ENCODE measurements at regions not wholly inside any gene's neighbourhood (a gene's known extent, or its start where the extent isn't known, plus 50 kb on each side); places are given as distances from the start of the nearest gene placed in this dataset.

- H3K36me3 ChIP-seq (ENCODE audit: insufficient read depth, low read depth, low read length), result no peaks in the 10 kb centered on the region
These were observed 483.9 kb downstream of the PYDC2 start for GRCh38 chr3:191944835-191945234.

GRCh38 chr3:191952186-191952585 lies 491.2 kb downstream of the PYDC2 start:
- H3K27me3 ChIP-seq (ENCODE audit: insufficient read depth, low read length), result no peaks in the 10 kb centered on the region
- no peaks in the 10 kb centered on the region for H3K36me3 ChIP-seq (ENCODE audit: insufficient read depth, low read depth, low read length)
- H3K9me3 ChIP-seq (ENCODE audit: insufficient read depth, low read depth, low read length), result no peaks in the 10 kb centered on the region
- H3K9ac ChIP-seq (ENCODE audit: low read depth, low read length), result no peak overlapping the region
- no peaks in the 10 kb centered on the region for H3K4me1 ChIP-seq (ENCODE audit: insufficient read depth, low read length)
- no peak overlapping the region for H3K4me3 ChIP-seq (ENCODE audit: low read length)
- no peak overlapping the region for H3K27ac ChIP-seq (ENCODE audit: low read length)

More at GRCh38 chr3:191944835-191945234, 483.9 kb downstream of the PYDC2 start:
- no peak overlapping the region for H3K4me3 ChIP-seq (ENCODE audit: low read length)
- H3K27me3 ChIP-seq (ENCODE audit: insufficient read depth, low read length), result no peaks in the 10 kb centered on the region
- H3K27ac ChIP-seq (ENCODE audit: low read length), result no peak overlapping the region
- H3K9me3 ChIP-seq (ENCODE audit: insufficient read depth, low read depth, low read length), result no peaks in the 10 kb centered on the region
- no peaks in the 10 kb centered on the region for H3K4me1 ChIP-seq (ENCODE audit: insufficient read depth, low read length)
- H3K9ac ChIP-seq (ENCODE audit: low read depth, low read length), result no peak overlapping the region

GRCh38 chr3:191952609-191953008 lies 491.6 kb downstream of the PYDC2 start:
- Histone ChIP-seq H3K9me3 (ENCODE audit: insufficient read depth, low read depth, low read length) (no peaks in the 10 kb centered on the region), H3K27ac (ENCODE audit: low read length) (no peak overlapping the region), H3K4me3 (ENCODE audit: low read length) (no peak overlapping the region), H3K9ac (ENCODE audit: low read depth, low read length) (no peak overlapping the region), H3K36me3 (ENCODE audit: insufficient read depth, low read depth, low read length) (no peaks in the 10 kb centered on the region), H3K27me3 (ENCODE audit: insufficient read depth, low read length) (no peaks in the 10 kb centered on the region), H3K4me1 (ENCODE audit: insufficient read depth, low read length) (no peaks in the 10 kb centered on the region)

GRCh38 chr3:191958980-191959671 lies 498.2 kb downstream of the PYDC2 start:
- Histone ChIP-seq H3K9me3 (ENCODE audit: insufficient read depth, low read depth, low read length) (no peaks in the 10 kb centered on the region), H3K4me3 (ENCODE audit: low read length) (no peak overlapping the region), H3K9ac (ENCODE audit: low read depth, low read length) (no peak overlapping the region; the same call in 1 of the 2 replicates), H3K27me3 (ENCODE audit: insufficient read depth, low read length) (no peaks in the 10 kb centered on the region), H3K27ac (ENCODE audit: low read length) (no peak overlapping the region), H3K4me1 (ENCODE audit: insufficient read depth, low read length) (peaks cover 35% of the 10 kb centered on the region), H3K36me3 (ENCODE audit: insufficient read depth, low read depth, low read length) (no peaks in the 10 kb centered on the region)

GRCh38 chr3:191959876-191960413 lies 499.0 kb downstream of the PYDC2 start:
- Histone ChIP-seq H3K9me3 (ENCODE audit: insufficient read depth, low read depth, low read length) (no peaks in the 10 kb centered on the region), H3K27me3 (ENCODE audit: insufficient read depth, low read length) (no peaks in the 10 kb centered on the region), H3K4me3 (ENCODE audit: low read length) (no peak overlapping the region), H3K27ac (ENCODE audit: low read length) (no peak overlapping the region), H3K4me1 (ENCODE audit: insufficient read depth, low read length) (peaks cover 35% of the 10 kb centered on the region), H3K9ac (ENCODE audit: low read depth, low read length) (peak overlapping the region; percentile 49; the same call in 1 of the 2 replicates), H3K36me3 (ENCODE audit: insufficient read depth, low read depth, low read length) (no peaks in the 10 kb centered on the region)

- Histone ChIP-seq H3K4me1 (ENCODE audit: insufficient read depth, low read length) (peaks cover 35% of the 10 kb centered on the region), H3K36me3 (ENCODE audit: insufficient read depth, low read depth, low read length) (no peaks in the 10 kb centered on the region), H3K9ac (ENCODE audit: low read depth, low read length) (no peak overlapping the region), H3K27me3 (ENCODE audit: insufficient read depth, low read length) (no peaks in the 10 kb centered on the region), H3K9me3 (ENCODE audit: insufficient read depth, low read depth, low read length) (no peaks in the 10 kb centered on the region), H3K27ac (ENCODE audit: low read length) (no peak overlapping the region), H3K4me3 (ENCODE audit: low read length) (no peak overlapping the region)
These were observed 500.1 kb downstream of the PYDC2 start for GRCh38 chr3:191961022-191961421.

GRCh38 chr3:191961529-191961928 lies 500.6 kb downstream of the PYDC2 start:
- H3K36me3 ChIP-seq (ENCODE audit: insufficient read depth, low read depth, low read length), result no peaks in the 10 kb centered on the region
- H3K4me1 ChIP-seq (ENCODE audit: insufficient read depth, low read length), result peaks cover 35% of the 10 kb centered on the region
- no peak overlapping the region for H3K27ac ChIP-seq (ENCODE audit: low read length)
- H3K9ac ChIP-seq (ENCODE audit: low read depth, low read length), result no peak overlapping the region
- H3K9me3 ChIP-seq (ENCODE audit: insufficient read depth, low read depth, low read length), result no peaks in the 10 kb centered on the region
- no peak overlapping the region for H3K4me3 ChIP-seq (ENCODE audit: low read length)
- no peaks in the 10 kb centered on the region for H3K27me3 ChIP-seq (ENCODE audit: insufficient read depth, low read length)

DNA sequence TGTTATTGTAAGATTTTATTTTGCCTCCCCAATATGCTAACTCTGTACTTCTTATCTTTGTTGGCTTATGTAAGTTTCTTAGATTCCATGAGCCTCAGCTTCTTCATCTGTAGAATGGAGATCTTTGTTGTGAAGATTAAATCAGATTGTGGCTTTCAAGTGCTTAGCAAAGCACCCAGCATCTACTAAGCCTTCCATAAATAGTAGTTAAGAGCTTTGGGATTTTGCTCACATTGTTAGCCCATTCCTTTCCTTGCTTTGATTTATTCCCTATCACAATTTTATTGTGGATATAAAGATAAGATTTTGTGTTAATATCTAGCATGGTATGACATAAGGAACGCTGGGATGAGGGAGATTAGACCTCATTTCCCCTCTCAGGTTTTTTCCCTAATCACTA lies 501.4 kb downstream of the PYDC2 start:
- Histone ChIP-seq H3K27me3 (ENCODE audit: insufficient read depth, low read length) (no peaks in the 10 kb centered on the region), H3K4me3 (ENCODE audit: low read length) (no peak overlapping the region), H3K4me1 (ENCODE audit: insufficient read depth, low read length) (peaks cover 35% of the 10 kb centered on the region), H3K9me3 (ENCODE audit: insufficient read depth, low read depth, low read length) (no peaks in the 10 kb centered on the region), H3K36me3 (ENCODE audit: insufficient read depth, low read depth, low read length) (no peaks in the 10 kb centered on the region), H3K27ac (ENCODE audit: low read length) (peak overlapping the region; percentile 22), H3K9ac (ENCODE audit: low read depth, low read length) (no peak overlapping the region; the same call in 1 of the 2 replicates)

GRCh38 chr3:191963182-191963581 lies 502.2 kb downstream of the PYDC2 start:
- Histone ChIP-seq H3K9ac (ENCODE audit: low read depth, low read length) (peak overlapping the region; percentile 8; the same call in 1 of the 2 replicates), H3K27ac (ENCODE audit: low read length) (no peak overlapping the region), H3K4me1 (ENCODE audit: insufficient read depth, low read length) (peaks cover 35% of the 10 kb centered on the region), H3K9me3 (ENCODE audit: insufficient read depth, low read depth, low read length) (no peaks in the 10 kb centered on the region), H3K36me3 (ENCODE audit: insufficient read depth, low read depth, low read length) (no peaks in the 10 kb centered on the region), H3K4me3 (ENCODE audit: low read length) (0 out of 2 replicates have a peak overlapping the region, but pooled peaks have one; percentile 13), H3K27me3 (ENCODE audit: insufficient read depth, low read length) (no peaks in the 10 kb centered on the region)

- no peak overlapping the region for H3K4me3 ChIP-seq (ENCODE audit: low read length)
- no peaks in the 10 kb centered on the region for H3K27me3 ChIP-seq (ENCODE audit: insufficient read depth, low read length)
- no peak overlapping the region for H3K9ac ChIP-seq (ENCODE audit: low read depth, low read length)
- no peaks in the 10 kb centered on the region for H3K36me3 ChIP-seq (ENCODE audit: insufficient read depth, low read depth, low read length)
- H3K4me1 ChIP-seq (ENCODE audit: insufficient read depth, low read length), result peaks cover 13% of the 10 kb centered on the region
- no peaks in the 10 kb centered on the region for H3K9me3 ChIP-seq (ENCODE audit: insufficient read depth, low read depth, low read length)
- no peak overlapping the region for H3K27ac ChIP-seq (ENCODE audit: low read length)
These were observed 505.6 kb downstream of the PYDC2 start for GRCh38 chr3:191966556-191966955.

DNA sequence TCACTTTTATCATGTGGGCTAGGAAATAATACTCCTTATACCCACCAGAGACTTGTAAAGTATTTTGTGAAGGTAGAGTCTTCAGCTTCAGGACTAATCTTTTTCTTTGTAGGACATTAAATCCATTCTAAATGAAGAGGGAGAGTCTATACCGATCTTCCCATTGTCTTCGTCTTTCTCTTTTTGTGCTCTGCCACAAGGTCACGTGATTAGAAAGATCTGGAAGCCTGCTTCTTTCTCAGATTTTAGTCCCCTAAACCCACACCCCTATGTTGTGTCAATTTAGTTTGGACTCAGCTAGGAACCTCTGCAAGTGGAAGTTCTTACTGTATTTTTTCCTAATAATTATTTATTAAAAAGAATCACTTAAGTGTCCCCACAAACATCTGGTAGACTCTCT lies 507.3 kb downstream of the PYDC2 start:
- no peak overlapping the region for H3K27ac ChIP-seq (ENCODE audit: low read length)
- H3K9ac ChIP-seq (ENCODE audit: low read depth, low read length), result no peak overlapping the region

GRCh38 chr3:191972714-191973398 lies 511.9 kb downstream of the PYDC2 start:
- no peaks in the 10 kb centered on the region for H3K4me1 ChIP-seq (ENCODE audit: insufficient read depth, low read length)
- H3K27me3 ChIP-seq (ENCODE audit: insufficient read depth, low read length), result no peaks in the 10 kb centered on the region
- no peaks in the 10 kb centered on the region for H3K9me3 ChIP-seq (ENCODE audit: insufficient read depth, low read depth, low read length)
- no peak overlapping the region for H3K4me3 ChIP-seq (ENCODE audit: low read length)
- no peak overlapping the region for H3K9ac ChIP-seq (ENCODE audit: low read depth, low read length)
- H3K27ac ChIP-seq (ENCODE audit: low read length), result no peak overlapping the region
- no peaks in the 10 kb centered on the region for H3K36me3 ChIP-seq (ENCODE audit: insufficient read depth, low read depth, low read length)

More for the DNA sequence above, 507.3 kb downstream of the PYDC2 start:
- Histone ChIP-seq H3K27me3 (ENCODE audit: insufficient read depth, low read length) (no peaks in the 10 kb centered on the region), H3K36me3 (ENCODE audit: insufficient read depth, low read depth, low read length) (no peaks in the 10 kb centered on the region), H3K4me3 (ENCODE audit: low read length) (no peak overlapping the region), H3K9me3 (ENCODE audit: insufficient read depth, low read depth, low read length) (no peaks in the 10 kb centered on the region), H3K4me1 (ENCODE audit: insufficient read depth, low read length) (no peaks in the 10 kb centered on the region; the same call in 1 of the 2 replicates)

All from iPS-20b (cell line).